C4-2B (cell line): ENCODE measurements at regions not wholly inside any gene's neighbourhood (a gene's known extent, or its start where the extent isn't known, plus 50 kb on each side); places are given as distances from the start of the nearest gene placed in this dataset.

Experiments
- ZFX ChIP-seq: fragments of 450-650 bp; IDR thresholded peaks from 2 replicates; pipeline ENCODE4 v1.6.1; 2017
- TF ChIP-seq, protein P1 (sequence below): fragments of 450-650 bp; conservative IDR thresholded peaks from 2 replicates; pipeline ENCODE4 v1.5.1; 2017; ENCODE audit warnings: mild to moderate bottlenecking

DNA sequence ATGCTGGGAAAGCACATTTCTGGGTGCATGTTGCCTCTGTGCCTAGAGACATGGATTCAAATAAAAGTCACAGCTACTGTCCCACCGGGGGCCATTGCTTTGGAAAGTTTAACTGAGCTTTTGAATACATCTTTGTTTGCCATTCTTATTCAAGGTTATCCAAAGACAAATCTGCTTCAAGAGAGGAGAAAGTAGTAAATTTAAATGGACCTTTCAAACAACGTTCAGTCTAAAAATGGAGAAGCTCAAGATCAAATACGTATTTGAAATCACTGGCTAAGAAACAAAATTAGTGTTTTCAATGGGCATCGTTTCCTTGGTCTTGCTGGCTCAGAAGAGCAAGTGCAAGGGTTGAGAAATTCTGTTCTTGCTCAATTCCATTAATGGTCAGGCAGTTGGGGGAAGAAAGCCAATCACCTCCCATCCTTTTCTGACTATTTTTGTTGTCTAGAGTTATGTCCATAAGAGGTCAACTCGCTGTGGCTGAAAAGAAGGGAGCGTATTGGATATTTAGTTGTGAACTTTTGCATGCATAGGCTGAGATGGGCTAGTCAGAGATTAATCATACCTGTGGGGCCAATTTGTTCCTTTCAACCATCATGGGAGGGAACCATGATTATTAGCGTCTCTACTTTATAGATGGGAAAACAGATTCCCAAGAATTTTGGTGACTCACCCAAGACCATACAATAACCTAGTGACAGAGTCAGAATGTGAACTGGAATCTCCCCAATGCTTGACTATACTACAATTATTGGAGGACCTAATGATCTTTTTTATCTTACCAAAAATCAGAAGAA is 276.2 kb upstream of the TNC start:
- TF ChIP-seq, protein P1, sequence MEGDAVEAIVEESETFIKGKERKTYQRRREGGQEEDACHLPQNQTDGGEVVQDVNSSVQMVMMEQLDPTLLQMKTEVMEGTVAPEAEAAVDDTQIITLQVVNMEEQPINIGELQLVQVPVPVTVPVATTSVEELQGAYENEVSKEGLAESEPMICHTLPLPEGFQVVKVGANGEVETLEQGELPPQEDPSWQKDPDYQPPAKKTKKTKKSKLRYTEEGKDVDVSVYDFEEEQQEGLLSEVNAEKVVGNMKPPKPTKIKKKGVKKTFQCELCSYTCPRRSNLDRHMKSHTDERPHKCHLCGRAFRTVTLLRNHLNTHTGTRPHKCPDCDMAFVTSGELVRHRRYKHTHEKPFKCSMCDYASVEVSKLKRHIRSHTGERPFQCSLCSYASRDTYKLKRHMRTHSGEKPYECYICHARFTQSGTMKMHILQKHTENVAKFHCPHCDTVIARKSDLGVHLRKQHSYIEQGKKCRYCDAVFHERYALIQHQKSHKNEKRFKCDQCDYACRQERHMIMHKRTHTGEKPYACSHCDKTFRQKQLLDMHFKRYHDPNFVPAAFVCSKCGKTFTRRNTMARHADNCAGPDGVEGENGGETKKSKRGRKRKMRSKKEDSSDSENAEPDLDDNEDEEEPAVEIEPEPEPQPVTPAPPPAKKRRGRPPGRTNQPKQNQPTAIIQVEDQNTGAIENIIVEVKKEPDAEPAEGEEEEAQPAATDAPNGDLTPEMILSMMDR = no peak
- TF ChIP-seq ZFX = no peak
